GM18508 (cell line): ENCODE measurements at regions not wholly inside any gene's neighbourhood (a gene's known extent, or its start where the extent isn't known, plus 50 kb on each side); places are given as distances from the start of the nearest gene placed in this dataset.

ENCODE experiments used
- ATAC-seq: cut with Tn5 transposase; IDR thresholded peaks from one replicate; pipeline ENCODE4 v1.9.1; 2021; ENCODE audit warnings: moderate number of reproducible peaks; ENCODE audit not compliant: insufficient read depth, unreplicated experiment

GRCh38 chr2:186427970-186428369 is 58.1 kb upstream of the ZC3H15 start:
- ATAC-seq, result no peak

DNA sequence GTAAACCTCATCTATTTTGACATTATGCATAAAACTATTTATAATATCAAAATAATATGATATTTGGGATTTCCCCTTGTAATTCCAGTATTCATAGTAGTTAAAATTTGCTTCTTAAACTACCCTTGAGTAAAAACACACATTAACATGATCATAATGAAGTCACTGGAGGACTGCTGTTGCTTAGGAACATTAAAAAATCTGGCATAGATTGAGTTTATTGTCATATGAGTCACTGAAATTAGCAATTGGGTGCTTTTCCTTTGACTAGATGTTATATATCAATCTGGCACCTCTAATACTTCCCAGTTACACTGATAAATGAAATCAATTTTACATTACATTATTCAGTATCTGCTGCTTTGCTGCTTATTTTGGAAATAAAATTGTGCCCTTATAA is 57.0 kb upstream of the ZC3H15 start:
- no peak for ATAC-seq

DNA sequence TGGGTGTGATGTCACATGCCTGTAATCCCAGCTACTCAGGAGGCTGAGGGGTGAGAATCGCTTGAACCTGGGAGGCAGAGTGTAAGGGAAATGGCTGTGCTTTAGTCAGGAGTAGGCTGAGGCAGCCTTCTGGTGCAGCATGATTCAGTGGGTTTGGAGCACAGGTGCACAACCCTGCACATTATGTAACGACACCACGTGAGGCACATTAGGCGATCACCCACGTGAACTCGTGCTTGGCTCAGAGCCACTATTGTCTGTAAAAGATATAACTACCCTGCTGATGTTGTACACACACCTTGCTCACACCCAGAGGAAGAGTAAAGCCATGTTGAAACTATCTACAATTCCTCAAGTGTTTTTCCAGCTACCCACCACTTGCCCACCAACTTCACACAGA is 54.8 kb upstream of the ZC3H15 start:
- no peak for ATAC-seq

DNA sequence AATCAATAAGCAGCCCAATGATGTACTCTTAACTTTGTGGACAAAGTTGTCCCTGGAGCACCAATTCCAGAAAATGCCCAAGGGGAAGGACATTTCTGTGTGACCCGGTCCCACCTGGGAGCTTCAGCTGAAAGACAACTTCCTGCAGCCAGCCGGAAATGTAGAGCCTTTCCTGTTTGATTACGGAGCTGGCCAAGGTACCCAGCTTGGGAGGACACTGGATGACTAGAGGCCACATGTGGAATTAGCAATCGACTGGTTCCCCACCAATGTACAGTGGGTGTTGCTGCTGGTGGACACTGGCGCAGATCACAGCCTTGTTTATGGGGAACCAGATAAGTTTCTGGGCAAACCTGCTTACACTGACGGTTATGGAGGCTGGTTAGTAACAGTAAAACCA is 53.0 kb upstream of the ZC3H15 start:
- no peak for ATAC-seq

DNA sequence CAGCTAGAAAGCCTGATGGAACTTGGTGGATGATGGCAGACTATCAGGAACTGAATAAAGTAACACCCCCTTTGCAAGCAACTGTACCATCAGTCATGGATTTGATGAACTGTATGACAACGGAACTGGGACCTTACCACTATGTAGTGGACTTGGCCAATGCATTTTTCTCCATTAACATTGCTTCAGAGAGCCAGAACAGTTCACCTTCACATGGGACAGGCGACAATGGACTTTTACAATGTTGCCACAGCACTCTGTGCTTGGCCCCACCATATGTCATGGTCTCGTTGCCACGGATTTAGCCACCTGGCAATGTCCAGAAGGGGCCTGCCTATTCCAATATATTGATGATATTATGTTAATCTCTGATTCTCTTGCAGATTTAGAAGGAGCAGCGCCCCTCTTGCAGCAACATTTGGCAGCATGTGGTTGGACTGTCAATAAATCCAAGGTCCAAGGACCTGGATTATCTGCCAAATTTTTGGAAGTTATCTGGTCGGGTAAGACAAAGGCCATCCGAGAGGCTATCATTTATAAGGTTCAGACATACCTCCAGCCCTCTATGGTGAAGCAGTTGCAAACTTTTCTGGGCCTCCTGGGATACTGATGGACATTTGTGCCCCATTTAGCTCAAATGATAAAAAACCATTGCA is 52.2 kb upstream of the ZC3H15 start:
- no peak for ATAC-seq
